Kidney capillary endothelial cell (primary cell): ENCODE measurements at regions not wholly inside any gene's neighbourhood (a gene's known extent, or its start where the extent isn't known, plus 50 kb on each side); places are given as distances from the start of the nearest gene placed in this dataset.
"Not testable (repeated sequence)": the region's sequence is repeated elsewhere in the genome, so short reads cannot be mapped to it uniquely, and the experiment has no call there.

Experiments used
- DNase-seq: peaks from one replicate; pipeline ENCODE4 v3.0.0-alpha.2; 2018; ENCODE audit warnings: low spot score

DNA sequence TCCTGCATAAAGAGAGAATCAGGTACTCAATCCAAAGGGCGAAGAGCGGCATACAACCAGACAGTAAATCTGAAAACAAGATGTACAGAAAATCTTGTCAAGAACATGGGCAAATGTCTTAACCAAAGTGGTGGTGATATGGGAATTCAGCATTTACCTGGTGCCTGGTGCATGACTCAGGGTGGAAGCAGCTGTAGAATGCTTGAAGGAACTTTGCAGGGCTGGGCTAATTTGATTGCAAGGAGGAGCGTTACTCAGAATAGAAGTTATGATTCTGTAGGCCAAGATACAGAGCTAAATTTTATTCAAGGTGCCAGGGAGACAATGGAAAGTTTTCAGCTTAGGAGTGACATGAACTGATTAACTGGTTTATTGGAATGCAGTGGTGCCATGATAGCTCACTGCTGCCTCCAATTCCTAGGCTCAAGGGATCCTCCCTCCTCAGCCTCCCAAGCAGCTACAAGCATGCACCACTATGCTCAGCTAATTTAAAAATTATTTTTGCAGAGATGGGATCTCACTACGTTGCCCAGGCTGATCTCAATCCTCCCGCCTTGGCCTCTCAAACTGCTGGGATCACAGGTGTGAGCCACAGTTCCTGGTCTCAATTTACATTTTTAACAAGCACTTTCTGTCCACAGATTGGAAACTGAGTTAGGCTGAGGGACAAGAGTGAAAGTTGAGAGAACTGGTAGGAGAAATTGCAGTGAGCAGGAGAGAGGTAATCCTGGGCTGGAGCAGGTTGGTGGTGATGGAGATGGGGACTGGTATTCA, 91.5 kb upstream of the TBC1D5 start:
- DNase-seq: no peak

DNA sequence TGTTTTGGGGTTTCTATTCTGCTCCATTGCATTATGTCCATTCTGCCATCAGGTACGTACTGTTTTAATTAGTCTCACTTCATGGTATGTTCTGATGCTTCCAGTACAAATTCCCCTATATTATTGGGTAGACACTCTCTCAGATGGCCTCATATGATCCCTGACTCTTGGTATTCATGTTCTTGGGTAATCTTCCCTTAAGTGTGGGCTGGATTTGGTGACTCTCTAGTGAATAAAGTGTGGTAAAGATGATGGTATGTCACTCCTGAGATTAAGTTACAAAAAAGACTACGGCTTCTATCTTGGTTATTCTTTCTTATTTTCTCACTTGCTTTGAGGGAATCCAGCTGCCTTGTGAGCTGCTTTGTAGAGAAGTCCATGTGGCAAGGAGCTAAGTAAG, 89.6 kb upstream of the TBC1D5 start:
- DNase-seq: no peak

DNA sequence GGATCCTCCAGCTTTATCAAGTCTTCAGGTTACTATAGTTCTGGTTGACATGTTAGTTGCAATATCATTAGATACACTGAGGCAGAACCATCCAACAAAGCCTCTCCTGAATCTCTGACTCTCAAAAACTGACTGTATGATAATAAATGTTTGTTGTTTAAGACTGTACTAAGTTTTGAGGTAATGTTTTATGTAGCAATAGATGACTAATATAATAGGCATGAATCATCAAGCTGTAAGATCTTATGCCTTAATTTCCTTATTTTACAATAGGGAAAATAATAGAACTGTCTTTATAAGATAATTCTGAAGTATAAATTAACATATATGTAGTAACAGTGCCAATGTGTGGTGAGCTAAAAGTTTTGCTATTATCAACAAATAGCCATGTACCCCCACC, 88.9 kb upstream of the TBC1D5 start:
- no peak for DNase-seq

DNA sequence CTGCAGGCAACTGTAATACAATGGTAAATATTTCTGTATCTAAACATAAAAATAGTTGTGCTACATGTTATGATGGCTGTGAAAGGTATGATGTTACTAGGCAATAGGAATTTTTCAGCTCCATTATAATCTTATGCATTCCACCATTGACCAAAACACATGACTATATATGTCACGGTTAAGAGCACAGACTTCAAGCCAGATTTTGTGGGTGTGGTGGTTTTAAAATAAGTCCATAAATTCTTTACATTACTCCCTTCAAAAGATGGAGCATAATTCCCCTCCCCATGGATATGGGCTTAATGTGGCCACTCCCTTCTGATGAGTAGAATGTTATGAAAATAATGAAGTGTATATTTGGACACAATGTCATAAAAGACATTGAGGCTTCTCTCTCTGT, 88.4 kb upstream of the TBC1D5 start:
- DNase-seq: no peak

DNA sequence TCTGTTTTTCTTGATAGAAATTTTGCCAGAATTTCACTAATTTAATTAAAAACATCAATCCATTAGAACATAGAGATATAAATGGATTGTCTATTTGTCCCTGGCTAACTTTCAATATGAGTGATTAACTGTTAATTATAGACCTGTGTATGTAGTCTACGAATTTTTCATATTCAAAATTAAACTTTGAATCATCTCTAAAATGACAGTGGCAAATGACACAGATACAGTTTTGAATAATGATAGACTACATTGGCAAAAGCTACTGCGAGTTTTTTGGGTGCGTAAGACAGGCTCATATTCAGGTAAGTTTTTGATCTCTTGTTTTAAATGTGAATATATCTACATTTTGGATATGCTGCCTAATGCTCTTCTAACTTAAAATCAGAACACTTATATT, 86.0 kb upstream of the TBC1D5 start:
- DNase-seq: no peak

- no peak for DNase-seq
Observed at GRCh38 chr3:17825298-17825697, 82.9 kb upstream of the TBC1D5 start.

DNA sequence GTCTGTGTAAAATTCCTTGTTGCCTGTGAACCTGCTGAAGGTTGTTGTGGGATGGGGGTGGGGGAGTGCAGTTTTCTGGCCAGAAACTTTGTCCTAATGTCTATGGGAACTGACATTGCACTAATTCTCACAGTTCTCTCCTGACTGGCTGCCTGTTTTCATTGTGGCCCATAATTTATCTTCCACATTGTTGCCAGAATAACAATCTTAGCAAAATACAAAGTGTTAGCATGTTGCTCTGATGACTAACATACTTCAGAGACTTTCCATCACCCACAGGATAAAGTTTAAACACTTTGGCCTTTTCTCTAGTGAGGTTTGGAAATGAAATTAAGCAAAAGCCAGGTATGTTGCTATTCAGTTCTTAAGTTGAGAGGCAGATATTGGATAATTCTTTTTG, 81.4 kb upstream of the TBC1D5 start:
- DNase-seq: no peak

DNA sequence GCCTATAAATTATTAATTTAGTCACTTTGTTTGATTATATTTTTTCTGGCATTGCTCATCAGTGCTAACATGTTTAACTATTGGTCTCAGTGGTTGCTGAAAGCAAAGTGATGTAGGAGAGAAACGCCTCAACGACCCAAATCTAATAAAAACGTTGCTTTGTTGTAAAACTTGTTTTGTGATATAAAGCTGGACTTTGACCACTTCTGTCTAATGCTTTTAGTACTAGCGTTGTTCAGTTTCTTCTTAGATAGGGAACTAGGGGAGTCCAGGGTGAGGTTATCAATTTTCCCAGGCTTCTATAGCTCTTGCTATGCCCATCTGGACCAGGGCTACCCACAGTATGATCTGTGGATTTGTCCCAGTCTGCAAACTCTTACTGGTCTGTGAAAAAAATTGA, 80.6 kb upstream of the TBC1D5 start:
- no peak for DNase-seq

DNA sequence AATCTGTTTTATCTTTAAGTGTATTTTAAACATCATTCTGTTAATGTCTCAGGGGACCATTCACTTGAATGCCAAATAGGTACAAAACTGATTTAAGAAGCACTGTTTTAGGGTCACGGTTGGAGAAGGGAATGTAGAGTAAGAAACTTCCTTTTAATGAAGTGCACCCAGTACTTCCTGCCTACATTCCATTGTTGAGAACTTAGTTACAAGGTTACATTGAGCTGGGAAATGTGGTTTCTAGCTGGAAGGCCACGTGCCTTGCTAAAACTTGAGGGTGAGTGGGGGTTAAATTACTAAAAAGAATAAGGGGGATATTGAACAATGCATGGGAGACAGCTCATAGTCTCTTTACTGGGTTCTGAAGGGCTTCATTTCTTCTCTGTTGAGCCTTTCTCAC, 78.3 kb upstream of the TBC1D5 start:
- no peak for DNase-seq

DNA sequence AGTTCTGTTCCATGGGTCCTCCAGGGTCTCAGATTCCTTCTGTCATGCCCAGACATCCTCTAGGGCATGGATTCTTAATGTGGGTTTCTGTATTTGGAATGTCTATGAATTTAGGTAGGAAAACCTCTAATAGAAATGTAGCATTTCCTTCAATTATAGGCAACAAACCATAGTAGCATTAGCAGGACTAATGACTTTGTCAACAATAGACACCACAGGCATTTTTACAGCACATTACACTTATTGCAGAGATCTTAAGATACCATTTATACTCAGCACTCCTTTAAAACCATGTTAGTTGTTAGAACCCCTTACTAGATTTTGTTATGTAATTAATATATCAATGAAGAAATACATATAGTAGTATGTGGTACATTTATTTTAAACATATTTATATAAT, 77.8 kb upstream of the TBC1D5 start:
- DNase-seq: no peak

DNA sequence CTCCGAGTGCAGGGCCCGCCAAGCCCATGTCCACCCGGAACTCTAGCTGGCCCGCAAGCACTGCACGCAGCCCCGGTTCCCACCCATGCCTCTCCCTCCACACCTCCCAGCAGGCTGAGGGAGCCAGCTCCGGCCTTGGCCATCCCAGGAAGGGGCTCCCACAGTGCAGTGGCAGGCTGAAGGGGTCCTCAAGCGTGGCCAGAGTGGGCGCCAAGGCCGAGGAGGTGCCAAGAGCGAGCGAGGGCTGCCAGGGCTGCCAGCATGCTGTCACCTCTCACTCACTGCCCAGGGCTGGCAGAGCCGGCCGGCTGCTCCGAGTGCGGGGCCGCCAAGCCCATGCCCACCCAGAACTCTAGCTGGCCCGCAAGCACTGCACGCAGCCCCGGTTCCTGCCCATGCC, 75.5 kb upstream of the TBC1D5 start:
- not testable (repeated sequence) for DNase-seq

- no peak for DNase-seq
Observed at GRCh38 chr3:17817545-17817944, 75.1 kb upstream of the TBC1D5 start.

DNA sequence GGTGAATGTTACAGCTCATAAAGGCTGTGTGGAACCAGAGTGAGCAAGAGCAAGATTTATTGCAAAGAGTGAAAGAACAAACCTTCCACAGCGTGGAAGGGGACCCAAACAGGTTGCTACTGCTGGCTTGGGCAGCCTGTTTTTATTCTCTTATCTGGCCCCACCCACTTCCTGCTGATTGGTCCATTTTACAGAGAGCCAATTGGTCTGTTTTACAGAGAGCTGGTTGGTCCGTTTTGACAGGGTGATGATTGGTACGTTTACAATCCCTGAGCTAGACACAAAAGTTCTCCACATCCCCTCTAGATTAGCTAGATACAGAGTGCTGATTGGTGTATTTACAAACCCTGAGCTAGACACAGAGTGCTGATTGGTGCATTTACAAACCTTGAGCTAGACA, 74.4 kb upstream of the TBC1D5 start:
- DNase-seq: not testable (repeated sequence)

GRCh38 chr3:17812328-17812727, 69.9 kb upstream of the TBC1D5 start:
- DNase-seq: not testable (repeated sequence)

DNA sequence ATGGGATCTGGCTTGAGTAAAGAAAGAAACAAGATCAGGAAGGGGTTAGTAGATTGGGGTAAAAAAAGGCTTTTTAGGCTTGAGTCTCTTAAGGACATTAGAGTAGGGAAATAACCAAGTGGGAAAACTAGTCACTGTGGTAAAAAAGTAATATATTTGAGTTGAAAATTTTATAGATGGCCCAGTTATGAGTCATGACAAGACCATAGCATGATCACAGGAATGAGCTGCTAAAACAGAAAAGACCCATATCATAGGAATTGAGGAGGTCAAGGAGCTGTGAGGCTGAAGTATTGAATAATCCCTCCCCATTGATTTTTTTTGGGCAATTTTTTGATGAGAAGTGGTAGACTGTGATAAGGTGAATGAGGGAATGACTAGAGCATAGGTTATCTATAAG, 69.2 kb upstream of the TBC1D5 start:
- DNase-seq: no peak

- DNase-seq: peak; percentile 37
Observed at GRCh38 chr3:17810759-17811158, 68.3 kb upstream of the TBC1D5 start.

- no peak for DNase-seq
Observed at GRCh38 chr3:17808994-17809393, 66.6 kb upstream of the TBC1D5 start.

DNA sequence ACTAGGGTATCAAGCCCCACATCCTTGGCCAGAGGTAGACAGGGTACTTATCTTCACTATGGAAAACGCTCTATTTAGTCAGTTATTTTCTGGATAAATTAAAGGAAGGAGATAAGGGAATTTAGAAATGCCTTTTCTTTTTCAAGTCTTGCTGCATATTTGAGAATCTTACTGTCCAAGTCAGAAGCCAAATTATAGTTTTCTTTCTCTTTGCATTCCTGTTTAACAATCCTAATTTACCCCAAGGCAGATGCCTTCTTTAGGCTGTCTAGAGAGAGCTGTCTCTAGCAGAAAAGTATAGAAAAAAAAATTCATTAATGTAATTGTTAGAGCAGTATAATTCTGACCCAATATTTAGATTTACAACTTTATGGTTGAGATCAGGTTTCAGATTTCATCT, 64.4 kb upstream of the TBC1D5 start:
- DNase-seq: no peak

DNA sequence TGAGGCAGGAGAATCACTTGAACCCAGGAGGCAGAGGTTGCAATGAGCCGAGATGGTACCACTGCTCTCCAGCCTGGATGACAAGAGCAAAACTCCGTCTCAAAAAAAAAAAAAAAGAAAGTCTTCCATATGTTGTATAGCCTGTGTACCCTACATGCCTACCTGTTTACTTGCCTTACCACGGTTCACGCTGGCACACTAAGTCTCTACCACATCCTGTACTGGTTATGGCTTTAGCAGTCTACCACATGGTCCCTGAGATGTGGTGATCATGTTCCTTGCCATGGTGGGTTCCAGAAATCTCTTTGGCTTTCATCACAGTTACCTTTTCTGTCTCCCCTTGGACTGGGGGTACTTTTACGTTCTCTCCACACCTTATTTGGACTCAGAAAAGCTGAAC, 63.8 kb upstream of the TBC1D5 start:
- no peak for DNase-seq

DNA sequence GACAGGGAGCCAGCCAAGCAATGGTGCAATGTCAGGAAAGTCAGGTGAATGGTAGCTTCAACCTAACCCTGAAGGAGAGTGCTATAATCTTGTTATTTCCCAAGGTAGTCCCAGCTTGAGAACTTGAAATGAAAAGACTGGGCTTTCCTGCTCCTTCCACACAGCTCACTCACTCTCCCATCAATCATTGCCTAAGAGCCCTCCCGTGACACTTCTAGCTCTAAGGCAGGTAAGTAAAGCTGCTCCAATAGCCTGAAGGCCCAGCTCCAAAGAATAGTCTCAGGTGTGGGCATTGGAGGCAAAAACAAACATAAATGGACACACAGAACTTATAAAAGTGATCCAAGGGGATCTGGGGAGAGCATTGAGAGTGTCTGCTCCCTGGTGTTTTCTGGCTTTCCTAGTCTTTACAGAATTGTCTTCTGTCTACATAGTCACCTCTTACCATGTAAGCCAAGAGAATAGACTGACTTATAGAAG, 63.1 kb upstream of the TBC1D5 start:
- DNase-seq: no peak

- no peak for DNase-seq
Observed at GRCh38 chr3:17802950-17803349, 60.5 kb upstream of the TBC1D5 start.

DNA sequence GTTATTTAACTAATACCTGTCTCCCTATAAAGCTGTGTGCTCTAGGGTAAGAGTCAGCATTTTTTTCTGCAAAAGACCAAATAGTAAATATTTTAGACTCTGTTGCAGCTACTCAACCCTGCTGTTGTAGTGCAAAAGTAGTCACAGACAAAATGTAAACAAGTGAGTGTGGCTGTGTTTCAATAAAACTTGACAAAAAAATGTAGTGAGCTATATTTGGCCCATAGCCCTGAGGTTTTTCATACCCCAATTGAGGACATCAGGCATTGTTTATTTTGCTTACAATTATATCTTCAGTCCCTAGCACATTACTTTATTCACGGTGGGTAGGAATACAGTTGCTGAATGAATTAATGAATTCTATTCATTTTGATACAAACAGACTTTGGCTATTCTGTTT, 58.7 kb upstream of the TBC1D5 start:
- no peak for DNase-seq

- no peak for DNase-seq
Observed at GRCh38 chr3:17800232-17800631, 57.8 kb upstream of the TBC1D5 start.

DNA sequence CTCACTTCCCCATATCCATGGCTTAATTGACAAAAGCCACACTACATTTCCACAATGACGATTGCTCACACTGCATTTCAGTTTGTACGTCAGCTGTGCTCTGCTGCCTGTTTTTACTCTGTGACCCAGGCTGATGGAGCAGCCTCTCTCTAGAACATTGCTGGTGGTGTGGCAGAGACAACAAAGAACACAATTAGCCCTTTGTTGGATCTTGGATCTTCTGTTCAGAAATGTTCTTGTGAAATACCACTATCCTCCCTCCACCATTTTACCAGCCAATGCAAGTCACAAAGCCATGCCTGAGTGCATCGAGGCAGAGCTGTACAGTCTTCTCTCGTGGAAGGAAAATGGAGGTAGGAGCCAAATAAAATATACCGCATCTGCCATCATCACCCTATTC, 56.9 kb upstream of the TBC1D5 start:
- DNase-seq: no peak
